Body of pancreas (tissue), 4 donors: ENCODE measurements at regions not wholly inside any gene's neighbourhood (a gene's known extent, or its start where the extent isn't known, plus 50 kb on each side); places are given as distances from the start of the nearest gene placed in this dataset.

Experiments
- POLR2A ChIP-seq, 3 donors: fragments of 450-650 bp; IDR thresholded peaks; one replicate each; pipeline ENCODE4 v1.6.1; 2016; ENCODE audit warnings: antibody characterized with exemption in 3 of 3, mild to moderate bottlenecking in 2 of 3
- TF ChIP-seq, protein P1 (sequence below), 7 experiments: fragments of 450-650 bp in 4 of 7; fragments of 200-600 bp in 3 of 7; sonication (generic) in 3 of 7; IDR thresholded peaks; one replicate each; pipeline ENCODE4 v1.5.1; 2016 to 2019; ENCODE audit warnings: antibody characterized with exemption in 7 of 7

- TF ChIP-seq, protein P1, sequence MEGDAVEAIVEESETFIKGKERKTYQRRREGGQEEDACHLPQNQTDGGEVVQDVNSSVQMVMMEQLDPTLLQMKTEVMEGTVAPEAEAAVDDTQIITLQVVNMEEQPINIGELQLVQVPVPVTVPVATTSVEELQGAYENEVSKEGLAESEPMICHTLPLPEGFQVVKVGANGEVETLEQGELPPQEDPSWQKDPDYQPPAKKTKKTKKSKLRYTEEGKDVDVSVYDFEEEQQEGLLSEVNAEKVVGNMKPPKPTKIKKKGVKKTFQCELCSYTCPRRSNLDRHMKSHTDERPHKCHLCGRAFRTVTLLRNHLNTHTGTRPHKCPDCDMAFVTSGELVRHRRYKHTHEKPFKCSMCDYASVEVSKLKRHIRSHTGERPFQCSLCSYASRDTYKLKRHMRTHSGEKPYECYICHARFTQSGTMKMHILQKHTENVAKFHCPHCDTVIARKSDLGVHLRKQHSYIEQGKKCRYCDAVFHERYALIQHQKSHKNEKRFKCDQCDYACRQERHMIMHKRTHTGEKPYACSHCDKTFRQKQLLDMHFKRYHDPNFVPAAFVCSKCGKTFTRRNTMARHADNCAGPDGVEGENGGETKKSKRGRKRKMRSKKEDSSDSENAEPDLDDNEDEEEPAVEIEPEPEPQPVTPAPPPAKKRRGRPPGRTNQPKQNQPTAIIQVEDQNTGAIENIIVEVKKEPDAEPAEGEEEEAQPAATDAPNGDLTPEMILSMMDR (IDR thresholded peaks at IDR 0.05) = no peak
- TF ChIP-seq POLR2A (IDR thresholded peaks at IDR 0.05) = no peak
Observed at GRCh38 chr12:97960225-97960624, 497.6 kb downstream of the RMST start.
